ENCODE measurements at regions not wholly inside any gene's neighbourhood (a gene's known extent, or its start where the extent isn't known, plus 50 kb on each side); places are given as distances from the start of the nearest gene placed in this dataset.
"Not testable (repeated sequence)": the region's sequence is repeated elsewhere in the genome, so short reads cannot be mapped to it uniquely, and the experiment has no call there.

DNA sequence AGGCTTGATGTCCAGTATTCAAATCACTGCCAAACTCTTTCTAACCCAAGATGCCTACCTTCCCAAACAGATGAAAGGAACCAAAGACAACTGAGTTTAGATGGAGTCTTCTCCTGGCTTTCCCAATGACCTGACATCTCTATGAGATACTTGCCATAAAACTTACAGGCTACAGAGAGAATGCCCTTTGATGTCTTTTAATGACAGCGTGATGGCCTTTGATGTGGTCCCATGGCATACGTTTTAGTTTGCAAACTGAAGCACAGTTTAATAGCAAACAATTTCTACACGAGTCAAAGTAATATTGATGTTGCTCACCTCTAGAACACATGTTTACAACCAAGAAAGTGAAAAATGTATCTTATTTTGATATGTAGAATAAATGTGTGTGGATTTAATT is 73.2 kb downstream of the ZIC4 start:
- no peak for DNase-seq (ENCODE audit: low read depth)

- DNase-seq (ENCODE audit: low read depth): no peak
These were observed 77.6 kb downstream of the ZIC4 start for GRCh38 chr3:147328711-147329110.

DNA sequence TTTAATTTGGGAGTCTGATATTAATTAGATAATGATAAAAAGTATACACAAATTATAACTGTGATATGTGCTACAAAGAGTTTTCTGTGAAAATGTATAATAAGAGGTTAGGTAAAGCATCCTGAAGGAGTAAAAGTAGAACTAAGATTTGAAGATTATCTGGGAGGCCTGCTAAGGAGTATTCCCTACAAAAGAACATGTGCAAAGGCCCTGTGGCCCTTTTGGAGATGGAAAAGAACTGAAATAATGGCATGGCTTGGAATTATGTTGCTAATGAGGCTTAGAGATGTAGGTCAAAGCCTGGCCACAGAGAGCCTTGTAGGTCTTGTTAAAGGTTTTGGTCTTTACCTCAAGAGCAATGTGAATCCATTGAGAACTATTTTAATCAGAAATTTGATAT is 82.0 kb downstream of the ZIC4 start:
- no peak for DNase-seq (ENCODE audit: low read depth)

DNA sequence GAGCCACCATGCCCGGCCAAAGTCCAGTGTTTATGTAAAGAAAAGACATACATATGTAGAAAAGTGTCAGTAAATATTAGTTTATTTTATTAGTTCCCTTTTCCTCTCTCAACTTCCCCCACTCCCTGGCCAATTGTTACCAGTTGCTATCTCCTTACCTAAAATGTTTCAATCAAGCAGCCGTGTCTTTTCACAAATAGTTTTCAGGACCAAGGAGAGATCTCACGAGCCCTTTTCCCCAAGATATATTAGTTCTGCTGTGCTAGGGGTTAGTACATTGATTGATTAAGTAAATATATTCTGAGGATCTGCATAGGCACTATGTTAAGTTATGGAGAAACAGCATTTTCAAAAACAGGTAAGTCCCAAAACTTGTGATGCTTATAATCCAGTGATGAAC is 87.4 kb downstream of the ZIC4 start:
- no peak for DNase-seq (ENCODE audit: low read depth)

DNA sequence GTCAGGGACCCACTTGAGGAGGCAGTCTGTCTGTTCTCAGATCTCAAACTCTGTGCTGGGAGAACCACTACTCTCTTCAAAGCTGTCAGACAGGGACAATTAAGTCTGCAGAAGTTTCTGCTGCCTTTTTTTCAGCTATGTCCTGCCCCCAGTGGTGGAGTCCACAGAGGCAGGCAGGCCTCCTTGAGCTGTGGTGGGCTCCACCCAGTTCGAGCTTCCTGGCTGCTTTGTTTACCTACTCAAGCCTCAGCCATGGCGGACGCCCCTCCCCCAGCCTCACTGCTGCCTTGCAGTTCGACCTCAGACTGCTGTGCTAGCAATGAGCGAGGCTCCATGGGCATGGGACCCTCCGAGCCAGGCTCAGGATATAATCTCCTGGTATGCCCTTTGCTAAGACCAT is 89.3 kb downstream of the ZIC4 start:
- DNase-seq (ENCODE audit: low read depth): not testable (repeated sequence)

DNA sequence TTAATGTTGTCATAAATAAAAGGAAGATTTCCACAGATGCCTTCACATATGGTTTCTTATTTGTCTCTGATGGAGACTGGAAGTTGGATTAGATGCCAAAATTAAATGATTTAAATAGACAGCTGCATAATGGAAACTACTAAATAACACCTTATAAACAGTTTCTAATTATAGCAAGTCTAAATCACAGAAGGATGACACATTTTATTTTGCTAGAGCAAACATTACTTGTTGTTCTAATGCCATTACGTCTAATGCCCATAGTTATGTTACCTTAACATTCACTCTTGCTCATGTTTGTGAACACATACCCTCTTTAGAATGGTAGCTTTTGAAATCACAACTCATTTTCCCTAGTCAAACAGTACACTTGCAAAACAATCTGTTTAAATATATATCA is 92.8 kb downstream of the ZIC4 start:
- DNase-seq (ENCODE audit: low read depth): no peak

- no peak for DNase-seq (ENCODE audit: low read depth)
These were observed 93.5 kb downstream of the ZIC4 start for GRCh38 chr3:147312786-147313280.

- DNase-seq (ENCODE audit: low read depth): no peak
These were observed 94.6 kb downstream of the ZIC4 start for GRCh38 chr3:147311716-147312115.

GRCh38 chr3:147305533-147306250 is 100.7 kb downstream of the ZIC4 start:
- DNase-seq (ENCODE audit: low read depth): no peak

GRCh38 chr3:147304756-147305155 is 101.6 kb downstream of the ZIC4 start:
- no peak for DNase-seq (ENCODE audit: low read depth)

DNA sequence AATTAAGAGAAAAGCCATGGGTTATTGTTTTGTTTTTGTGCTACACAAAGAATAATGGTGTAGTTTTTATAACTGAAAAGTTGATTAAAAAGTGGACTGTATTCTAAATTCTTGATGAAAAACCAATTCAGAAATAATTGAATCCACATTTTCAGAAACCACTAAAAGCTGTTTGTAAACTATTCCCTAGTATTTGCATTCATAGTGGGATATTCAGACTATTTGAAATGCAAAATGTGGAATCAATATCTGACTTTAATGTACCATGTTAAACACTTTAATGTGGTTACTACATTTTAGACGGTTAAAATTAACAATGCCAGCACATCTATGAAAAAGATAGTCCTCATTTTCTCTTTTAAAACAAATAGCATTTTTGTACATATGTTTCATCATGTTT is 104.6 kb downstream of the ZIC4 start:
- DNase-seq (ENCODE audit: low read depth): no peak

DNA sequence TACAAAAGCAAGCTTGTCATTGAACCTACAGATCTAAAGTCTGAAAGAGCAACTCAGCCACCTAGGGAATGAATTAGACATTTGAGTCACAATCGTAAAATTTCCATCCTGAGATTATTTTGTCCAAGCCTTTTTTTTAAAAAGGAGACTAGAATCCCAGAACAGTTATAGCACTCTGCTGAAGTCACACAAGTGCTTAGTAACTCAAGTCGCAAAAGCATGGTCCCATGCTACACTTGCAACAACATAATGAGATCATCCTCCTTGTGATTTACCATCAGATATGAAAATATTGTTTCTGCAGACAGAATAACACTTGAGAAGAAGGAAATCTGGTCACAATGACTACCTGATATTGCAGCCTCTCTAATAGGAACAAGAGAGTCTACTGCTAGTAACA is 106.7 kb downstream of the ZIC4 start:
- DNase-seq (ENCODE audit: low read depth): no peak

- peak; percentile 44 for DNase-seq (ENCODE audit: low read depth)
These were observed 107.8 kb downstream of the ZIC4 start for GRCh38 chr3:147298511-147298982.

DNA sequence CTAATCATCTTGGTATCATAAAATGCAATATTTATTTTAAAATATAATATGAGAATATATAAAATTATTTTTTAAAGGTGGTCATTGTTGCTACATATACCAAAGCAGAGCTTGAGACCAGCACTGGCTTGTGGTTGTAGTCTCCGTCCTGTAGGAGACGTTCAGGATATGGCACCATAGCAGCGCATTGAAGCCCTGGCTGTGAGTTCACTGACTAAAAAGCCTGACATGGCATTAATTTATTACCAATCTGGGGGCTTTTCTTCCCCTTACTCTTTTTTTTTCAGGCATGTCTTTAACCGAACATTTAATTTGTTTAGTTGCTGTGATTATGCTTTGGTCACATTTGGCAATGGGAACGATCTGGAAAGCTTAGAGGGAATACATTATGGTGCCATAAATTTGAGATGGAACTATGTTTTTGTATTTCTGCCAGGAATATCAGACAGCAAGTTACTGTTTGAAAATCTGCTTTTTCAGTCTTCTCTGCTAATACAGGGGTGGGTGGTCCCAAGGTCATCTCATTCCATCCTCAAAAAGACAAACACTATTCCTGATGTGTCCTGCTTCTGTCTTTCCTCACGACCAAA is 108.5 kb downstream of the ZIC4 start:
- DNase-seq (ENCODE audit: low read depth): no peak

DNA sequence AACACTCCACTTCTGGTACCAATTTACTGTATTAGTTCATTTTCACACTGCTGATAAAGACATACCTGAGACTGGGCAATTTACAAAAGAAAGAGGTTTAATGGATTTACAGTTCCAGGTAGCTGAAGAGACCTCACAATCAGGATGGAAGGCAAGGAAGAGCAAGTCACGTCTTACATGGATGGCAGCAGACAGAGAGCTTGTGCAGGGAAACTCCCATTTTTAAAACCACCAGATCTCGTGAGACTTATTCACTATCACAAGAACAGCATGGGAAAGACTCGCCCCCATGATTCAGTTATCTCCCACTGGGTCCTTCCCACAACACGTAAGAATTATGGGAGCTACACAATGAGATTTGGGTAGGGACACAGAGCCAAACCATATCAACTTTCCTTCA is 119.0 kb downstream of the ZIC4 start:
- not testable (repeated sequence) for DNase-seq (ENCODE audit: low read depth)

DNA sequence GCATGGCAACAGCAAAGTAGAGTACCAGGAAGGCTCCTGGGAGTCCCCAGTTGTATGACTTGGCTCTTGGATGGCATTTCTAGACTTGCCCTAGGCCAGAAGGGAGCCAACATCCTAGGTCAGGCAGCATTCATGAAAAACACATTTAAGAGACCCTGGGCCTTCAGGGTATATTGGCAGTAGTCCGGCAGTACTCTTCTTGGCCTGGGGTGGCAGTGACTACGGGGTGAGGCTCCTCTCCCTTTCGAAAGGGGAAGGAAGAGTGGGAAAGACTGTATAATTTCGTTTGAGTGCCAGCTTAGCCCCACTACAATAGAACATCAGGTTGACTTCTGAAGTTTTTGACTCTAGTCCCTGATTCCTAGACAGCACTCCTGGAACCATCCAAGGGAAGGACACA is 136.4 kb downstream of the ZIC4 start:
- no peak for DNase-seq (ENCODE audit: low read depth)

GRCh38 chr3:147267434-147267833 is 138.9 kb downstream of the ZIC4 start:
- no peak for DNase-seq (ENCODE audit: low read depth)

DNA sequence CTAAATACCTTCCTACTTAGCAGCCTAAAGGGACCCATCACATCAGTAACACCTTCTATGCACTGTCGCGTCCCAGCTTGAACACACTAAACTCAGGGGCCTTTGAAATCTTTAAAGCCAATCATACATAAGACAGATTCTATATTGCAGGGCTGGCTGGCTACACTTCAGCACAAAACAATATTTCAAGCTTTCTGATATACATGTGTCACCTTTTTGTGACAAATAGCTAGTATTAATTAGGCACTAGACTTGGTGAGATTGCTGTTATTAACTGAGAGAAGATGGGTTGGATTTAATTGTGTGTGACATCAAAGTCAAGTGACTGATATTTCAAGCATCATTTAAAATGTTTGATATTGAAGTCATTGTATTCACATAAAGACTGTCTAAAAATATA is 148.4 kb downstream of the ZIC4 start:
- DNase-seq (ENCODE audit: low read depth): no peak

GRCh38 chr3:147256739-147257138 is 149.6 kb downstream of the ZIC4 start:
- DNase-seq (ENCODE audit: low read depth): no peak

DNA sequence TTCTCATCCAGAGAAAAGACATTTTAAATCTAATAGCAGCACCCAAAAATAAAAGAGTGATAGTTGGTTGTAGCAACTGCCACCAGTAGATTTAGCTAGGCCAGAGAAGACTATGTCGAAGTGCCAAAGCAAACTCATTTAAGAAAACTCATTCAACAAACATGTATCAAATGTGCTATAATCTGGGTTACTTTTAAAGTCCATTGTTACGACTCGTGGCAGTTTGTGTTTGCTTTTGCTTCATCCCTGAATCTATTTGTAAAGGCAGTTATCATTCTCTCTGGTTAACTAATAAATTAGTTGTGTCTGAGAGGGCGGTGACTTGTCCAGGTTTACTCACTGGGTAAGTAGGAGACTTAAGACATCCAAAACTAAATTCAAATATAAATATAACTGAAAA is 159.4 kb downstream of the ZIC4 start:
- DNase-seq (ENCODE audit: low read depth): no peak

- not testable (repeated sequence) for DNase-seq (ENCODE audit: low read depth)
These were observed 160.7 kb downstream of the ZIC4 start for GRCh38 chr3:147245638-147246037.

GRCh38 chr3:147245022-147245421 is 161.3 kb downstream of the ZIC4 start:
- not testable (repeated sequence) for DNase-seq (ENCODE audit: low read depth)

- no peak for DNase-seq (ENCODE audit: low read depth)
These were observed 161.9 kb downstream of the ZIC4 start for GRCh38 chr3:147244397-147244796.

- no peak for DNase-seq (ENCODE audit: low read depth)
These were observed 165.8 kb downstream of the ZIC4 start for GRCh38 chr3:147240581-147240980.
